Activated CD8-positive, alpha-beta memory T cell treated with anti-CD3 and anti-CD28 coated beads, Interleukin-2, amount 50 U/mL, for 48 hours (primary cell): ENCODE measurements at regions not wholly inside any gene's neighbourhood (a gene's known extent, or its start where the extent isn't known, plus 50 kb on each side); places are given as distances from the start of the nearest gene placed in this dataset.
"Not testable (repeated sequence)": the region's sequence is repeated elsewhere in the genome, so short reads cannot be mapped to it uniquely, and the experiment has no call there.

ENCODE experiments used
- DNase-seq: peaks from one replicate; pipeline ENCODE4 v3.0.0-alpha.2; 2020

DNA sequence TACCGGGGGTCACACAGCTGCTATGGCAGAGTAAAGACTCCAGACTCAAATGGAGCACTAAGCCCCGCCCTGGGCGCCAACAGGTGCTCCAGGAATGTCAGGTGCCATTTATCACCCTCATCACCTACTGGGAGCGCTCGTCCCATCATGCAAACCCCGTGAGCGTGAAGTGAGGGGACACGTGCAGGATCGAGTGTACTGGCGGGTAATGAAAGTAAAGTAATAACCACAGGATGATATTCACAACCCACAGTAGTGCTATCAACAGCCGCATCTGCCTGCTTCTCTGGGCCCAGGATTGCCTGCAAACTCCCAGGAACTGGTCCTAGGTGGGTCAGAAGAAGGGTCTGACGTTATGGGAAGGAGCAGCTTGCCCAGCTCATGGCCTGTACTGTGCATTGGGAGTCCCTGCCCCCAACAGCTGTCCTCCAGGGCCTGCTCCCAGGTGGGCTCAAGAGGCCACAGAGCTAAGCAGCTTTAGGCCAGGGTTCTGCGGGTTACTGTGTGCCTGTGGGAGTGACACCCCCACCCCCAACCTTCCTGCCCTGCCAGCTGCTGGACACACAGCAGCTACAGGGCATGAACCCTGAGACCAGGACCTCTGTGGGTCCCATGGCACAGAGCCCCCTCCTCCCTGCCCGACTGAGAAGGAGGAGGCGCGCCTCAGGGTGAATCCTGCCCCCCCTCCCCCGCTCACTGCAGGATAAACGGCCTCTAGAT, 120.5 kb upstream of the SULF2 start:
- no peak for DNase-seq

- DNase-seq: not testable (repeated sequence)
Observed at GRCh38 chr20:47903009-47903408, 117.7 kb upstream of the SULF2 start.

DNA sequence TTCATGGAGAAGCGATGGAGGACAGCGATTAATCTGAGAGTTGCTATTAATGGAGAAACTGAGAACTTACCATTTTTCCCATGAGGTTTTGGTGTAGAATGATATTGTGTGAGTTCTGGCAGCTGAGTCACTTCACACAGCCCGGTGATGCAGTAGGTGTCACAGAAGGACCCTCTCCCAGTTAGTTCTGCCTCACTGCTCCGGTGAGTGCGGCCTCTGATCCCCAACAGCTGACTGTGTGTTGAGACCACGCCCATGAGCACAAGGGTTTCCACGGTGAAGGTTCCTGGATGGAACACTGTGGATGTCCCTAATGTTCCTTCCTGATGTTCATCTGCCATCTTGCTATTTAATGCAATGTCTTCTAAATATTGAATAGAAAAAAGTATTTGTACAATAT, 114.0 kb upstream of the SULF2 start:
- not testable (repeated sequence) for DNase-seq

DNA sequence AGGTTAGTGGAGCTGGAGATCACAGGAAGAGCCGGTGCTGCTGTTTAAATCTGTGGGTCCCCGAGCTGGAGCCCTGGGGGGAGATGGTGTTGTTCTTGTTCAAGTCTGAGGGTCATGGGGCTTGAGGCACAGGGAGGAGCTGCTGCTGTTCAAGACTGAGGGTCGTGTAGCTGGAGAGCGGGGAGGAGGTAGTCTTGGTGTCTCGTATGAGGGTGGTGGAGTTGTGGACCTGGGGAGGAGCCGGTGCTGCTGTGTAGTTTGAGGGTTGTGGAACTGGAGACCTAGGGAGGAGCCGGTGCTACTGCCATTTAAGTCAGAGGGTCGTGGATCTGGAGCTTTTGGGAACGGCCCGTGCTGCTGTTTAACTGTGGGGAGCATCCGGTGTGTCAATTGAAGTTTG, 112.2 kb upstream of the SULF2 start:
- no peak for DNase-seq

DNA sequence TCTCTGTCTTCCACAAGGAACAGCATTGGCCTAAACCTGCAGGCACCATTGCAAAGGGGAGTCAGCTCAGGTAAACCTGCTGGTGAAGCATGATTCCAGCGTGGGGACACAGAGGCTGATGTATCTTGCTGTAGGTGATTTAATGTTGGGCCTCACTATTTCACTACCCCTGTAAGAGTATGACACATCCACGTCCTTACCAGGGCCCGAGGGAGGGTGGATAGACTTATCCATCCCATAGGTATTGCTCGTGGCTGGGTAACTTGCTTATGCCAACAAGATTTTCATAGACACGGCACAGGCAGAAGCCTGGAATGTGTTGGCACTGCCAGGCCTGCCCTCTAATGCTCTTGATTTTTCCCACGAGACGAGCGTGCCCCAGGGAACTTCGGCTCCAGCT, 107.4 kb upstream of the SULF2 start:
- DNase-seq: not testable (repeated sequence)

DNA sequence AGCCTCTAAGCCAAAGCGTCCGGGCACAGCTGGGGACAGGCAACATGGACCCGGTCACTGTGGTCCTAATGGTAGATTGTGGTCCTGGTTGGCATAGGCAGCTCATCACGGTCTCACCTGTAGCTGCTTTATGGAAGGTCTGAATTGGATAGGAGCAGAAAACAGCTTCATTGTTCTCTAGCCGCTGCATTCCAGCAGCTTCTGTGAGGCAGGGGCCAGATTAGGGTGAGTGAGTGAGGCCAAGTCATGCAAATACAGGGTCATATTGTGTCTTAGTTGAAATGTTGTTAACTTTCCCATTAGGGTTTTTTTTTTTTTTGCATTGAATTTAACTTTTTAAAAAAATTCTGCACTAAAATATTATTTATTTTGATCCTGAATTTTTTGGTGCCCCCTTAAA, 105.4 kb upstream of the SULF2 start:
- DNase-seq: not testable (repeated sequence)

- not testable (repeated sequence) for DNase-seq
Observed at GRCh38 chr20:47889751-47890150, 104.5 kb upstream of the SULF2 start.

GRCh38 chr20:47888351-47888750, 103.1 kb upstream of the SULF2 start:
- no peak for DNase-seq

DNA sequence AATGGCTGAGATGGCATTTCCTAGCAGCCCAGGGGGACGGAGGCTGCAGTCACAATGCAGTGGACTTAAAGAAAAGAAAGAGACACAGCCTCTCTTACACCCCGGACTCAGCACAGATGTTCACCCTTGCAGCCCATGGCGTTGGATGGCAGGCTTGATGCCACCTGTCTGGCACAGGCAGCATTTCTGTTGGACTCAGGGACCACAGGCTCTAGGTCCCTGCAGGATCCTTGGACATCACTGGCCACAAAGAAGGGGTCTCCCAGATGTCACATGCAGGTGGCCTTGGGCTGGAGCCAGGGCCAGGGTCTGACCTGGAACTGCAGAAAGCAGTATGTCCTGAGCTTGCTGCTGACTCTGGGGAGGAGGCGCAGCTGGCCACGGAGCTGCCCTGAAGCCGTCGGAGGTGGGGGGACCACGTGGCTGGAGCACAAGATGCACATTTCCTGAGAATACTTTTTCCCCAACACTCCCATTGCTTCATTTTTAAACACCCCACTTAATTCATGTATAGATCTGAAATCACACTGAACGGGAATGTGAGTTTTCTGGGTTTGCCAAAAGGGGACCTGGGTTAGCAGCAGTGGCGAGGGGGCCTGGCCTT, 102.3 kb upstream of the SULF2 start:
- no peak for DNase-seq

- no peak for DNase-seq
Observed at GRCh38 chr20:47887064-47887463, 101.8 kb upstream of the SULF2 start.

DNA sequence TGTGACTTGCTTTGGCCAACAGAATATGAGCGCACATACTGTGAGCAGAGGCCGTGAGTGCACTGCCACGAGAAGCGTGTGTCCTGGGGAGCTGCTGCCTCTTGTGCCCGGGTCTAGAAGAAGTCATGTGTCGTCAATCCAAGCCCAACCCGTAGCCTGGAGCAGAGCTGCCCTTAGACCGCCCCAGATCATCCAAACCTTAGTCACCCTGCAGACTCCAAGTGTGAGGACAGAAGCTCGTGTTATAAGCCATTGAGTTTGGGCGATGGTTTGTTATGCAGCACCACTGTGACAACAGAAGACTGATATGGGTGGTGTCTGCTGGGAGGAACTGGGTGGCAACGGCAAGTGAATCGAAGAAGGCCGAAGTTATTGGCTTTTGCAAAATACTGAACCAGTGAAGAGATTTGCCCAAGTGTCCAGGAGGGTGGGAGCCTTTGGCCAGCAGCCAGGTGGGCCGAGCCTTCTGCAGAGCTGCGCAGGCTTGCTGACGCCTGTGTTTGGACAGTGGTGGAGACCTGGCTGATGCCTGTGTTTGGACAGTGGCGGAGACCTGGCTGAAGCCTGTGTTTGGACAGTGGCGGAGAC, 101.3 kb upstream of the SULF2 start:
- DNase-seq: no peak

DNA sequence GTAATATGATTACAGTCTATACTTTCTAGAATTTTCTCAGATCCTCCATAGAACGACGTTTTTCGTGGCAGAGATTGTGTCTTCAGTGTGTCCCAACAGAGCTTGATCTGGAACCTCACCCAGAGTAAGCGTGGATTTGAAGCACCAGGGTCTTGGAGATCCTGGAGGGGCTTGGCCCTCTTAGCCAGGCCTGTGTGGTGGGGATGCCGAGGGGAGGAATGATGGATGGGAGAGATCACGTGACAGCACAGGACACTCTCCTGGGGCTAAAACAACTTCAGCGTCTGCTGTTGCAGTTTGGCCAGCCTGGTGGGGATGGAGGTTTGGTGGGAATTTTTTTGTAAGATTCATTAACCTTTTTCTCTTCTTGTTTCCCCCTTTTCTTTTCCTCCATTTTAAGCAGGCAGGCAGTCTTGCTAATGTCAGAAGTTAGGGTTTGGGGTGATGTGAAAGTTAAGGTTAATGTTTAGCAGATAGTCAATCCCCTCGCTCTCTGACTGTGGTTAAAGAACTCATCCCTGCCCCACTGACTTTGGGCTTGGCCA, 100.7 kb upstream of the SULF2 start:
- DNase-seq: no peak

DNA sequence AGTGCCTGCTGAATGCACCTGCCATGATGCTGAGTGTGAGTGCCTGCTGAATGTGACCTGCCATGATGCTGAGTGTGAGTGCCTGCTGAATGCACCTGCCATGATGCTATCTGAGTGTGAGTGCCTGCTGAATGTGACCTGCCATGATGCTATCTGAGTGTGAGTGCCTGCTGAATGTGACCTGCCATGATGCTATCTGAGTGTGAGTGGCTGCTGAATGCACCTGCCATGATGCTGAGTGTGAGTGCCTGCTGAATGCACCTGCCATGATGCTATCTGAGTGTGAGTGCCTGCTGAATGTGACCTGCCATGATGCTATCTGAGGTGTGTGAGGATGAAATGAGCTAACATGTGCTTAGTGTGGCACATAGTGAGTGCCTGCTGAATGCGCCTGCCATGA, 98.7 kb upstream of the SULF2 start:
- DNase-seq: not testable (repeated sequence)

DNA sequence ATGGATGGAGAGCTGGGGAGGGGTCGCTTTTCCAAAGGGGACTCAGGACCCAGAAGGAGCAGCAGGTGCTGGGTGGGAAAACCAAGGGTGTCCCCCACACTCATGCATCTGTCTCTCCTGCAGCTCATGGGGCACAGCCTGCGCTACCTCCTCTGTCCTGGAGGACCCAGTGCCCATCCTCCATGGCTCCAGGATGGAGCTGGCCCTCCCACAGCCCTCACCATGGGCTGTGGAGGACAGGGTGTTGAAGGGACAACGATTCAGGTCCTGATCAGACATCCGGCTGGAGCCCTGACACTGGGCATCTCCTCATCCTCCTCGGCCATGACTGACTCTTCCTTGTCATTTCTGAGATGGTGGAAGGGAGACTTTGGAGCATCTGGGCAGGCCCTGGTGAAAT, 97.9 kb upstream of the SULF2 start:
- no peak for DNase-seq

DNA sequence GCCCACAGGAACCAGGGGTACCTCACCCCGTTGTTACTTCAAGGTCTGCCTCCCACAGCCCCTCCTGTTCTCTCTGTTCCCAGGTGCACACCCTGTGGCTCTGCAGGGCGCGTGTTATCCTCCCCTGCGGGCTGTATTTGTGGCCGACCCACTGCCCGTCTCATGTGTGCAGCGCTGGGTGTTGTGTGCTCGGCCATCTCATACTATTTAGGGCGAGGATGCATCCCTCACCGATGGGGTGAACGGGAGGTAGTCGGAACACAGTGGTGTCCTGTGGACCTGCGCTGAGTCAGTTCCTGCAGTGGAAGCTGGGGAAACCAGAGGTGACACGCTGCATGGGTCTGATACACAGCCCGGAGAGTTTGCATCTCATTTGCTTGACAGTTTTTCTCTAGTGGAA, 94.5 kb upstream of the SULF2 start:
- DNase-seq: no peak

DNA sequence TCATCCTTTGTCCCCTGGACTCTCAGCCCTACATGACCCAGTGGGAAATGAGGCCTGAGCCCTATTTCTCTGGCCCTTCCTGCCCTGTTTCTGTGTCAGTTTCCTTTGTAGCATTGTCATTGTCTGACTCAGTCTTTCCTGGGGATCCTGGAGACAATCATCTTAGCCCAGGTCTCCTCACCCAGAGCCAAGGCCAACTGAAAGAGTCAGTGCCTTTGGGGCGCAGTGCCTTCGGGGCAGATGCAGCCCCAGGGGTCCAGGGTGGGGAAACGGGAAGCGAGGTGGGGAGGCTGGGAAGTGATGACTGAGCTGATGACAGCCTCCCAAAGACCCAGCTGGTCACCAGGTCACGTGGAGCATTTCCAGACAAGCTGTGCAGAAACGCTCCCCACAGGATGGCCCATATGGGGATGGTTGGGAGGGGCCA, 93.3 kb upstream of the SULF2 start:
- DNase-seq: no peak

DNA sequence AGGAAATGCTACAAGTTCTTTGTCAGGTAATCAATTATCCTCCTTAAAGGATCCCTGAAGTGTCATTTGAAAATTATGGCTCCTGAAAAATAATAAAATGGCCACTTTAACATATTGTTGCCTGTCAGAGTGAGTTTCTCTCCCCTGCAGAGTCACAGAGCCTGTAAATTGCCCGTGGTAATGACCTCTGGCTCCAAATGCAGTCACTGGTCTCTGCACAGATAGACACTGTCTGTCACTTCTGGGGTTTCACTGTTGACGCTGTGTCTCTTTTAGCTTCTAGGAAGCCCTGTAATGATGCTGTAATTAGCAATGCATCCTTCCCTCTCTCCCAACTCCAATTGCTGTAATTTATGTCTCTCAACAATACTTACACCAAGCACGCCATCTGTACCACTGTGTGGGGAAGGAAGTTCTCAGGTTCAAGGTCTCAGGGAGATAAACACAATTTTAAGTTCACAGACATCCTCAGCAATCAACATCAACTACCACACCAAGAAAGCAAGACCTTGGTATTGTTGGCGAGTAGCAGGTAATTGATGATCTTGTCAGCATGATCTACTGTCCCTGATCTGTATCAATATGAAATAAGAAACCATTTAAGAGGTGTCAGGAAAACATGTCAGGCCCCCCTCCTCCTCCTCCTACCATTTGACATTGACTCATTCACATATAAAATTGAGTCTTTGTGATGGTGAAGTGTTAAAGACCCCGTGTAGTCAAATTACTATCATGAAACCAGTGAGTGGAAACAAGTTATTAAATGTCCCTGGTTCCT, 91.2 kb upstream of the SULF2 start:
- DNase-seq: no peak

- DNase-seq: no peak
Observed at GRCh38 chr20:47875297-47876025, 90.2 kb upstream of the SULF2 start.

GRCh38 chr20:47872341-47872740, 87.1 kb upstream of the SULF2 start:
- no peak for DNase-seq

- DNase-seq: no peak
Observed at GRCh38 chr20:47870475-47870874, 85.2 kb upstream of the SULF2 start.

DNA sequence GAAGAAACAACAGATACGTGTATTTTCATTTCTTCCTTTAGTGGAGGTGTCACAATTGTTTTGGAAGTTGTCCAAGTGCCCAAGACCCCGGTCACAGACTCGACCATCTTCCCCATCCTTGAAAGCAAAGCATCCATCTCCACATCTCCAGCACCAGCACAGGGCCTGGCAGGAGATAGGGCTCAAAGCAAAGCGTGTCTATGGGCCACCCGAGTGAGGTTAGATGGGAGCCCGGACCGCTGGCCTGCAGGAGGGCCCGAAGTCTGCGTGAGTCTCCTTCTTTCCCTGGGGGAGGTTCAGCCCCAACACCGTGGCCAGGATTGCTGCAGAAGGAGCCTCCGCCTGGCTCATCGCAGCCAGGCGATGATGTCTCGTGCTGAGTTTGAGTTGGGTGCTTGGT, 83.5 kb upstream of the SULF2 start:
- DNase-seq: no peak

DNA sequence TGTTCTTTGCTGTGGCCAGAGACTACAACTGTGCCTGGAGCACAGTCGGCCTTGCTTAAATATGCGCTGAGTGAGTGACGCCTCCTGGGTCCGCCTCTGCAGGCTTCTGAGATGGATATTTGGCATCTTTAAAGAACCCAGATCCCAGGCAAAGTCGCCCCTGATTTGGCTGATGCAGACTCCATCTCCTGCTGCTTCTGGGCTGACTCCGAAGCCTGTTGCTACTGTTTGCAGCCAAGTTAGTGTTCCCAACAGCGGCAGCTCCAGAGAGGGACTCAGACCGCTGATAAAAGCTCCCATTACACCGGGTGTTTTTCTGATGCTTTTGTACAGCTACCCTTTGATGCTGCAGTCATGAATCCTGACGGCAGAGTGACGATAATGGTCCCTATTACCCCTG, 83.0 kb upstream of the SULF2 start:
- no peak for DNase-seq

DNA sequence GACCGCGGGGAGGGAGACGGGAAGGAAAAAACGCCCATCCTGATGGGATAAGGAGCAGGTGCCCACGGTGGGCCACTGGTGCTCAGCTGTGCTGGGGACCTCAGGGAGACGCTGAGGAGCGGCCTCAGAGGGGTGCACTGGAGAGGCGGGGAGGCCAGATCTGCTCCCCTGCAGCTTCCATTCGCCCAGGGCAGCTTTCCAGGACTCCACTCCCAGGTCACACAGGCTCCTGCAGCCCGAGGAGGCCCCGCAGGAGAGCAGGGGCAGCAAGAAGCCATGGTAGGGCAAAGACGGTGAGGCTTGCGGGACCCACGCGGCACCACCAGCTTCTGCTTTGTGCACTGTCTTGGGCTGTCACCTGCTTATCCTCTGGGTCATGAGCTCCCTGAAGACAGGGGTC, 82.5 kb upstream of the SULF2 start:
- no peak for DNase-seq
